ENCODE measurements at regions not wholly inside any gene's neighbourhood (a gene's known extent, or its start where the extent isn't known, plus 50 kb on each side); places are given as distances from the start of the nearest gene placed in this dataset.
"Not testable (repeated sequence)": the region's sequence is repeated elsewhere in the genome, so short reads cannot be mapped to it uniquely, and the experiment has no call there.

DNA sequence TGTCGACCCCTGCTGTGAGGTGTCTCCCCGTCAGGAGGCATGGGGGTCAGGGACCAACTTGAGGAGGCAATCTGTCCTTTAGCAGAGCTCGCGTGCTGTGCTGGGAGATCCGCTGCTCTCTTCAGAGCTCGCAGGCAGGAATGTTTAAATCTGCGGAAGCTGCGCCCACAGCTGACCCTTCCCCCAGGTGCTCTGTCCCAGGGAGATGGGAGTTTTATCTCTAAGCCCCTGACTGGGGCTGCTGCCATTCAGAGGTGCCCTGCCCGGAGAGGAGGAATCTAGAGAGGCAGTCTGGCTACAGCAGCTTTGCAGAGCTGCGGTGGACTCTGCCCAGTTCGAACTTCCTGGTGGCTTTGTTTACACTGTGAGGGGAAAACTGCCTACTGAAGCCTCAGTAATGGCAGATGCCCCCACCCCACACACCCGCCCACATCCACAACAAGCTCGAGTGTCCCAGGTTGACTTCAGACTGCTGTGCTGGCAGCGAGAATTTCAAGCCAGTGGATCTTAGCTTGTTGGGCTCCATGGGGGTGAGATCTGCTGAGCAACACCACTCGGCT is 133.1 kb downstream of the CENPC start:
- not testable (repeated sequence) for DNase-seq (ENCODE audit: low read depth)

DNA sequence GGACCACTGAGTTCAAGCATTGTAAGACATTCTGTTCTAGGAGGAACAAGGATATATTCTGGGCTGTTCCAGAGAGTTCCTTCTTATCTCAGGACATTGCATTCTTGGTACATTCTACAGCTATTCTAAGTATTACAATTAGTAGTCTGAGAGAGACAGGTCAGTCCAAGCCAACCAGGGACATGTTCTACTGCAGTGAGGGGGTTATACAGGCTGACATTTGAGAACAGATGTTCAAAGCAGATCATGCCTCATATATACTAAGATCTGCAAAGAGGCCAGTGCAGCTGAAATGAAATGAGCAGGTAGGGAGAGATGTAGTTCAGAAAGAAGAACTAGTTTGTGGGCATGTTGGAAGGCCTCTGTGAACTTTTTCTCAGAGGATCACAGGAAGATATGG is 142.0 kb downstream of the CENPC start:
- no peak for DNase-seq (ENCODE audit: low read depth)

DNA sequence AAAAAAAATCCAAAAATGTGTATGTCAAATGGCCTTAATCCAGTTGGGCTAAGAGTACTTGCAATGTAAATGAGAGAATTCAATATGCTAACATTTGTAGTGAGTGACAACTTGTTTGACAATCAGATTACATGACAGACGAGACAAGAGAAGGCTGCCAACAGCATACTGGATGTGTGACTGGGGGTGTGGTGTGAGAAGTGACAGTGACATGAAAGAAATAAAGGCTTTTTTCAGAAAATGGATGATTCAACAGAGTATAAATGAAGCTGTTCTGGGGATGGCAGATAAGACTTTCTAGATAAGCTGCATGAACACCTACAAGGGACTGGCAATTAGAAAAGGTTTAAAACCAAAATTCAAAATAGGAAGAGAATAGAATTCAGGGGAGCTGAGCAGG is 143.4 kb downstream of the CENPC start:
- no peak for DNase-seq (ENCODE audit: low read depth)

DNA sequence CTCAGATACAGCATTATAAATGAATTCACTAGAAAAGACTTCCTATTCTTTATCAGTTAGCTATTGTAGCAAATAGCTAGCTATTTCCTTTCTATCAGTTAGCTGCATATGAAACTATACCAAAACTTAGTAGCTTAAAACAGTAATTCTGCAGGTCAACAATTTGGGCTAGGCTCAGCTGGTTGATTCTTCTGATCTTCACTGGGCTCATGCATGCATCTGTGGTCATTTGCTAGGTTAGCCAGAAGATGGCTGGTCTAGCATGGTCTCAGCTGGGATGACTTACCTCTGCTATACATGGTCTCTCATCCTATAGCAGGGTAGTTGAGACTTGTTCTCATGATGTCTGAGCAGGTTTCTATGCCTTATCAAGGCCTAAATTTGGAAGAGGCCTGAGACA is 147.4 kb downstream of the CENPC start:
- no peak for DNase-seq (ENCODE audit: low read depth)

DNA sequence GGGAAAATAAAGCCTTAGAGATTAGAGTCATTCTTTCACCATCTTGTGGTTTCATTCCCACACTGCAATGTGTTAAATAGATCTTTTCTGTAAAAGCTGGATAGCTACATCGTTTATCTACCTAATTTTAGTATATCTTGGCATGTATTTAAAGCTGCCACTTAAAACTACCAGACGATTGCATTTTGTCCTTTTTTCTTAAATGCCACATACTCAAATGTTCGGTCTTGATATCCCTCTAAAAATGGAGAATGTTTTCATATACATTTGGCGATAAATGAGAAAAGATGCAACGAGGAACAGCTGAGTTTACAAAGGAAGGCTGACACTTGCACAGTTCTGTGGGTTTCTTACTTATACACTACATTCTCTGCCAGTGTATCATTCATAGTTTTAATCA is 148.3 kb downstream of the CENPC start:
- no peak for DNase-seq (ENCODE audit: low read depth)

DNA sequence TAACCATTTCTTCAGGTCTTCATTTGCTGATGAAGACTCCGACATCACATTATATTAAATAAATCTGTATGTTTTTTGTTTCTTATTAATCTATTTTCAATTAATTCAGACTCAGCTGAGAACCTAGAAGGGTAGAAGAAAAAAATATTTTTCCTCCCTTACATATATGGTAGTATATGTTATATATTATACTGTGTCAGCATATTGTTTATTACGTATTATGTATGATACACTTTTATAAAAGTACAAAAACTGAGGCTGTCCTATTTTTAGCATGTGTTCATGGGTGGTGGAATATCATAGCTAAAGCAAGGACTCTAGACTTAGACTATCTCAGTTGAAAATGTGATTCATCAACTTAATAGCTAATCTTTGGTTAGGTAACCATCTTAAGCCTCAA is 149.3 kb downstream of the CENPC start:
- DNase-seq (ENCODE audit: low read depth) = no peak

DNA sequence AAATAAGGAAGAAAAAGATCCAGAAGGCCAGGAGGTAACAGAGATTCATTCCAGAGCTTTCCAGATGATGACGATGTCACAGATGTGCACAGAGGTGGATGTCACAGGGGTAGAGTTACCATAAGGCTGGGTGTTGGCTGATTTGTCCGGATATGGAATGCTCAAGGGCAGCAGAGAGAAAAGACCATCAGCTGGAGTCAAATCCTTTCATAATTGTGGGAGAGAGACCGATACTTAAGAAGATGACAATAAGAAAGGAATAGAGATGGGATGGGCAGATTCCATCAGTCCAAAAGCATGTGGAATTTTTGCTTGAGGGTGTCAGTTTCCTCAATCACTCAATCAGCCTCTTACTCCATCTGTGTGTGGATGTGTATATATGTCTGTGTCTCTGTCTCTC is 150.4 kb downstream of the CENPC start:
- no peak for DNase-seq (ENCODE audit: low read depth)

DNA sequence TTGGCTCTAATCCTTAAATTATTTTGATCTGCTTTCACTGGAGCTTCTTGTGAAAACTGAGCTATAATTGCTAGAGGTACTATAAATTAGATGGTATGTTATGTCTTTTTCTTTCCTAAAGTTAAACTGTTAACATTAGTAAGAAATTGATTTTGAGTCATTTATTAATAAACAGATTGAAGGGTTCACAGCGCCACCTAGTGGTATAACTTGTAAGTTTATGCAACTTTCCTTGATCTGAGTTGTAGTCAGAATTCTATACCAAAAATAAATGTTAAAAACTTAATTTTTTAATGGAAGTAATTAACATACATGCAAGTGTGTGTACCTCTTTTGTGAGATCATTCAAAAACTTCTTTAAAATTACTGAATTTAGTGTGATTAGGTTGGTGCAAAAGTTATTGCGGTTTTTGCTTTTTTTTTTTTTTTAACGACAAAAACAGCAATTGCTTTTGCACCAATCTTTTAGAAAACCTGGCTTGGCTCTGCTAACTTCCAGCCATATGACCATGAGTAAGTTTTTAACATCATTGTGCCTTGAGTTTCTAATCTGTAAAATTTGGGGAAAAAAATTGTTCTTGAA is 151.5 kb downstream of the CENPC start:
- peak; percentile 16 for DNase-seq (ENCODE audit: low read depth)

DNA sequence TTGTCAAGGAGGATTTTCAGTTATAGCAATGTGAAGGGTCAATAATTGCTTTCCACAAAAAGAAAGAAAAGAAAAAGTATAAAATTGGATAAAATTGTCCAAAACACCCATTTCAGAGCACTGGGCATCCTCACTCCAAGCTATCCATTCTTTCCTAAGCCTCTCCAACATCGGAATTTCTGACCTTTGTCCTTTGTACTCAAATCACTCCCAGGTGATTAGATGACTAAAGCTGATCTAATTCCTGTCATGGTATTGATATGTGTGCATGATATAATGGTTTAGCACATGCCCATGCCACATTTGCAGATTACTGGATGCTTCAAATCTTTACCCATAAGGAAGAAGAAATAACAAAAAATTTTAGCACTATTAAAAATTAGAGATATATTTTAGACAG is 152.3 kb downstream of the CENPC start:
- DNase-seq (ENCODE audit: low read depth) = no peak

DNA sequence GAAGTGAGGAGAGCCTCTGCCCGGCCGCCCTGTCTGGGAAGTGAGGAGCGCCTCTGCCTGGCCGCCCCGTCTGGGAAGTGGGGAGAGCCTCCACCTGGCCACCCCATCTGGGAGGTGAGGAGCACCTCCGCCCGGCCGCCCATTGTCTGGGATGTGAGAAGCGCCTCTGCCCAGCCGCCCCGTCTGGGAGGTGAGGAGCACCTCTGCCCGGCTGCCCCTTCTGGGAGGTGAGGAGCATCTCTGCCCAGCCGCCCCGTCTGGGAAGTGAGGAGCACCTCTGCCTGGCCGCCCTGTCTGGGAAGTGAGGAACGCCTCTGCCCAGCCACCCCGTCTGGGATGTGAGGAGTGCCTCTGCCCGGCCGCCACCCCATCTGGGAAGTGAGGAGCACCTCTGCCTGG is 163.9 kb downstream of the CENPC start:
- DNase-seq (ENCODE audit: low read depth) = not testable (repeated sequence)

DNA sequence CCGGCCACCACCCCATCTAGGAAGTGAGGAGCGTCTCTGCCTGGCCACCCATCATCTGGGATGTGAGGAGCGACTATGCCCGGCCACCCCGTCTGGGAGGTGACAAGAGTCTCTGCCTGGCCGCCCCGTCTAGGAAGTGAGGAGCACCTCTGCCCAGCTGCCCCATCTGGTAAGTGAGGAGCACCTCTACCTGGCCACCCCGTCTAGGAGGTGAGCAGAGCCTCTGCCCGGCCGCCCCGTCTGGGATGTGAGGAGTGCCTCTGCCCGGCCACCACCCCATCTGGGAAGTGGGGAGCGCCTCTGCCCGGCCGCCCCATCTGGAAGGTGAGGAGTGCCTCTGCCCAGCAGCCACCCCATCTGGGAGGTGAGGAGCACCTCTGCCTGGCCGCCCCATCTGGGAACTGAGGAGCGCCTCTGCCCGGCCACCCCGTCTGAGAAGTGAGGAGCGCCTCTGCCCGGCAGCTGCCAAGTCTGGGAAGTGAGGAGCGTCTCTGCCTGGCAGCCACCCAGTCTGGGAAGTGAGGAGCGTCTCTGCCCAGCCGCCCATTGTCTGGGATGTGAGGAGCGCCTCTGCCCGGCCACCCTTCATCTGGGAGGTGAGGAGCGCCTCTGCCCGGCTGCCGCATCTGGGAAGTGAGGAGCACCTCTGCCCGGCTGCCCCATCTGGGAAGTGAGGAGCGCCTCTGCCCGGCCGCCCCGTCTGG is 164.4 kb downstream of the CENPC start:
- DNase-seq (ENCODE audit: low read depth) = not testable (repeated sequence)

DNA sequence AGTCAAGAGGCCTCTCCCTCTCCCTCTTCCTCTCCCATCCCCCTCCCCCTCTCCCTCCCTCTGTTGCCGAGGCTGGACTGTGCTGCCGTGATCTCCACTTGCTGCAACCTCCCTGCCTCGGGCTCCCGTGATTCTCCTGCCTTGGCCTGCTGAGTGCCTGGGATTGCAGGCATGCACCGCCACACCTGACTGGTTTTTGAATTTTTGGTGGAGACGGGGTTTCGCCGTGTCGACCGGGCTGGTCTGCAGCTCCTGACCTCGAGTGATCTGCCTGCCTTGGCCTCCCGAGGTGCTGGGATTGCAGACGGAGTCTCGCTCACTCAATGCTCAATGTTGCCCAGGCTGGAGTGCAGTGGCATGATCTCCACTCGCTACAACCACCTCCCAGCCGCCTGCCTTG is 165.1 kb downstream of the CENPC start:
- DNase-seq (ENCODE audit: low read depth) = no peak

DNA sequence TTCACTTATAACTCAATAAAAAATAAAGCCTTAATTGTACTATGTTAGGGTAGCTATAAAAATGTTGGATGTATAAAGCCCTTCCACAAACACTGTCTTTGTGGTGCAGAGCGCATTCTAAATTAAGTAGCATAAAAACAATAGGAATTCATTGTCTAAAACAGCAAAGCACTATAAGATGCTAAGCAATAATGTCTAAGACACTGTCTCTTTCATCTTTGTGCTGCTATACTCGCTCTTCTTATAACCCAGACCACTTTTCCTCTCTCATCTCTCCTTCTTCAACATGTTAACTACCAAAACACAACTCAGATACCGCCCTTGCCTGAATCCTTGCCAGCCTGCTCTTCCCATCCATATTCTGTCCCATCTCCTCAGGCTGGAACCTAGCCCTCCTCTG is 170.0 kb downstream of the CENPC start:
- DNase-seq (ENCODE audit: low read depth) = no peak

DNA sequence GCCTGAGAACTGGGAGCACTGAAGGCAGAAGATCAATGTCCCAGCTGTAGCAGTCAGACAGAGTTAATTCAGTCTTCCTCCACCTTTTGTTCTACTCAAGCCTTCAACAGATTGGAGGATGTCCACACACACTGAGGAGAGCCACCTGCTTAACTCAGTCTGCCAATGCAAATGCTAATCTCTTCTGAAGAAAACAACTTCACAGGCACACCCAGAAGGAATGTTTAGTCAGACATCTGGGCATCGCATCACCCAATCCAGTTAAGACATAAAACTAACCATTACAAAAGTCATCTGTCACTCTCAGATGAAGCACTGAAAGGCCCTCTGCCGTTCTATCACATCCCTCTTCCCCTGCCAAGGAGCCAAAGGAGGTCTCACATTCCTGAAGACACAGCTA is 173.7 kb downstream of the CENPC start:
- DNase-seq (ENCODE audit: low read depth) = no peak

DNA sequence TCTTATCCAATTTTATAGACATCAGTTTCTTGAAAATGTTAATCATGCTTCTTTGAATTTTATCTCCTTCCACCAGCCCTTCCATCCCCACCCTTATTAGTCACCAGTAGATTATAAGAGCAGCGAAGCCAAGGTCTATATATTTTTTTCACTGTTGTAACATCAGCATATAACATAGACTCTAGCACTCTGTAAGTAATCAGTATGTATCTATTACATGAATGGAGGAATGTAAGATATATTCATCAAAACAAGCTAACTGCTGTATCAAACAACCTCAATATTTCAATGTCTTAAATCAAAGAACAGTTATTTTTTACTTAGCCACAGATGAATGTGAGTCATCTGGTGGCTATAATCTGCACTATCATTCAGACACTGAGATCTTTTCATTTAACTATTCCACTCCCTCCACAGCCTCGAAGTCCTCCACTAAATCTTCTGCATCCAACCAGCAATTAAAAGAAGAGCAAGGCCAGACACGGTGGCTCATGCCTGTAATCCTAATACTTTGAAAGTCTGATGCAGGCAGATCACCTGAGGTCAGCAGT is 178.9 kb downstream of the CENPC start:
- no peak for DNase-seq (ENCODE audit: low read depth)

DNA sequence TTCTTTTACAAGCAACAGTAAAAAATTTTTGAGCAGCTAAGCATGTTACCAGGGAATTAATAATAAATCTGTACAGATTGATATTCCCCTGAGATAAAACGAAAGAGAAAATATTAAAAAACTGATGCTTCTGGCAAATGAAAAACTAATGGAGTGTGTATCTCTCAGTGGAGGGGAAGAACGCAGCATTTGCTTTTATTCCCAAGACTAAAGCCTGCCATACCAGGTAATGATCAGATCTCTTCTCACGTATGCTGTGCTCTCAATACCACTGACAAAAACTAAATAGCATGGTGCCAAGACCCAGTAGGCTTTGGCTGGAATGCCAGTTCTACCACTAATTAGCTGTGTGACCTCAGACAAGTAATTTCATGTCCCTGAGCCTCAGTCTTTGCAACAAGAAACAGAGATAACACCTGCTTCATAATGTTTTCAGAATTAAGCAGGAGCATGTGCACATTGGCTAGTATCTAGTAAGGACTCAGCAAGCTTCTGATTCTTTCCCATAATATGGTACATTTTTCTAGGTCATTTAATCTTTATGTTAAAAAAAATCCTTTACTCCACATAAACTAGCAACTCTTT is 179.6 kb downstream of the CENPC start:
- DNase-seq (ENCODE audit: low read depth) = no peak

DNA sequence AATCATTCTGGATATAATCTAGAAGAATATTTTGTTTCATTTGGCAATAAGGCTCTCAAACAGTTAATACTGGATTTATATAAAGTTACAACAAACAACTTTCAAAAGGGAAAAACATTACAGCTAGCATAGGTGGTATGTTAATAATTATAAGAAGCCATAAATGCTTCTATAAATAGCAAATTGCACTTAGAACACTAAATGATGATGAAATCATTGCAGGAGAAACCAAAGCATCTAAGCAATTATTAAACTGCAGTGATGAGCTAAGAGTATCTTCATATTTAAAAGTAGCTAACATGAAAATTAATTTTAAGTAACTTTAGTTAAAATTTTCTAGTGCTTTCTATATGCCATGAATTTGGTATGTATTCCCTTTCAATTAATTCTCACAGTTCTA is 189.5 kb downstream of the CENPC start:
- no peak for DNase-seq (ENCODE audit: low read depth)

DNA sequence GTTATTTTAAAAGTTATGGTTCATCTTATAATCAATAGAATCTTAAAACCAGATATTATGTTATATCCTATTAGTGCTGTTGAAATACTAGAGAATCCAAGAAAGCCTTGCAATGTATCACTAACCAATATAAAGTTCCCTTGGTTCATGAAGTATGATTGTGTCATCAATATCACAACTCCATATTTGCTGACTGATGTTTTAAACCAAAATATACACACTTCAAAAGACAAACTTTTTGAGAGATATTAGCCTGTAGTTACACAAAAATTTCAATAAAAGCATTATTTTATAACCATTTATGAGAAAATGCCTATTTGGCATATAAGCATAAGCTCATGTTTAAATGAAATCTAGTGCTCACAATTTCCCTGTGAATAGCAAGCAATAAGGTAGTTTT is 198.6 kb downstream of the CENPC start:
- DNase-seq (ENCODE audit: low read depth) = no peak

DNA sequence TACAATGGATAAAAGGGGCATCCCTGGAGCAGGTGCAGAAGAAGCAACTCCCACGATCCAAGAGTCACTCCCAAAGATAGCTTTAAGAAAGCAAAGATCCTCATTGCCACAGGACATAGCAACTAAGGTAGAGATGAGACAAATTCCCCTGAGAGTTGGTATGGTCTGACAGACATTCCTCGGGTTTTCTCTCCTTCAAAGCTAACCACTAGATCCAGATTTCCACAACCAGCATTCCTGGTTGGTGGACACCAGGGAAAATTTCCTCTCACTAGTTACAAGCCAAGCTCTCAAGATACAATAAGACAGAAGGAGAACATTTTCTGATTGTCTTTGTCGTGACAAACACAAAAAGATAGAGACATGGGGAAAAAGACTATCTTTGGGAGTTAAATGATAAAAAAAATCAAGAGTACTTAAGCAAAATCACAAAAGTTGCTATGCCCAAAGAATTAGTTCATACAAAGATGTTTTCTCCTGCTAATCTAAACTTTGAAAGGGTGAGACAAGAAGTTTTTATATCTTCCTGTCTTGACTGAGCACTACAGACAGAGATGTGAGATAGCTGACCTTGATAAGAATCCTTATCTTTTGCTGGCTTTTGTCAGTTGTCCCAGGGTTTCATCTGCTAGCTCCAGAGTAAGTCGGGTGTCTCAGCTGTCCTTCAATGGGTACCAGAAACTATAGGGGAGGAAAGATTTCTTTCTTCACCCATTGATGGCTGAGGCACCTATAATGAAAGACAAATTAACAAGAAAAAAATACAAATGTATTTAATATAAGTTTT is 200.5 kb downstream of the CENPC start:
- DNase-seq (ENCODE audit: low read depth) = no peak

DNA sequence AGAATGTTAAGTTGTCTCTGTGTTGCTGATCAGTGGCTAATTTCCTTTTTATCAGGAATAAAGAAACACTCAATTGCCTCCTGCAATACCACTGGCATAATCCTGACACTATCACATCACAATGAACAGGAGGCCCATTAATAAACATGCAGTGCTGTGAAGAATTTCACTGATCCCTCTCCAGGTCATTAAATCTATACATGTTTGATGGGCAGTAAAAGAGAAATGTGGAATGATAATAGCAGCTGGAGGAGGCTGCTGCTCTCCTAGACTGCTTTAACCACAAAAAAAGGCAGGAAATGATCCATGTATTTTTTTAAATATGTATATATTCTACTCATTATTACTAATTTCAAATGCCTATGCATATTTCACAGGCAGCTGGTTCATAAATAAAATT is 202.1 kb downstream of the CENPC start:
- no peak for DNase-seq (ENCODE audit: low read depth)

DNA sequence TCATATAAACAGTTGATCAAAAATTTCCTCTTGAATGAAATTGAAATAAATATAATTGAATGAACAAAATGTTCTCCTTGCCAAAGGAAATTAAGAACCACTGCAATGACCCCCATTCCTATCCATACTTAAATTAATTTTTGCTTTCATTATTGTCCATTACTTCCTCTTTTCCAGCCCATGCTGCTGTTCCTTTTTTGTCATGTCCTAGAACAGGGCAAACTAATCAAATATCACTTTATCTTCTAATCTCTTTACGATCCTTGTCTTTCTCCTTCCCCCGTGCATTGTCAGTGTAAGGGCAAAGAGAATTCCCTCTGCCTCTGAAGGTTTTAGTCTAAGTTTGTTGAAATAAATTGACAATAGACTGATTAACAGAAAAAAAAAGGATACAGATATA is 203.0 kb downstream of the CENPC start:
- no peak for DNase-seq (ENCODE audit: low read depth)

DNA sequence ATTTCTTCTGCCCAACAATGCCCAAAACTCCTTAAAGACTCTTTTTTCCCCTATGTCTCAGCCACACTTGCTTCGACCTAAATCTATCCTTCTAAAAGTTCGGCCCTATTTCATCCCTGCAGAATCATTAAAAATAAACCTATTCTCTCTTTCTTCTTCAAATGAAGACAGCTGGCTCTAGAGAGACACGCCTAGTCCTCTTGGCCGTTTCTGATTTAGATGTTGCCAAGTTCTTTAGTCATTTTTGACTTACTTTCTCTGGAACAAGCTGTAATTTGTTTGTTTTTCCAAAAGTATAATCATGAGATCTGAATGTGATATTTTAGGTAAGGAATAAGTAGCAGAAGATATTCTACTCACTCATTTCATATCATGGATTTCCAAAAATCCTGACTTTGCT is 211.6 kb downstream of the CENPC start:
- DNase-seq (ENCODE audit: low read depth) = peak; percentile 9
